Neural cell (in vitro differentiated cells): ENCODE measurements at regions not wholly inside any gene's neighbourhood (a gene's known extent, or its start where the extent isn't known, plus 50 kb on each side); places are given as distances from the start of the nearest gene placed in this dataset.

Experiments
- H2AFZ ChIP-seq: fragments of 200-600, 300-800 bp; sonication (generic), shearing (Covaris generic); 2 replicates; pipeline ENCODE4 v1.6.0; 2014; ENCODE audit warnings: low read depth, mild to moderate bottlenecking, antibody characterized with exemption, low read length, moderate library complexity
- H3F3A ChIP-seq: fragments of 200-600 bp; shearing (Covaris generic); 2 replicates; pipeline ENCODE4 v1.6.1; 2016; ENCODE audit warnings: mild to moderate bottlenecking, moderate library complexity, mixed read lengths, antibody characterized with exemption, low read length; ENCODE audit not compliant: insufficient read depth, poor library complexity, severe bottlenecking
- H3K27ac ChIP-seq: fragments of 200-600, 300-800 bp; sonication (generic), shearing (Covaris generic); 2 replicates; pipeline ENCODE4 v1.5.1; 2014; ENCODE audit warnings: mild to moderate bottlenecking, low read length, moderate library complexity
- H3K27me3 ChIP-seq: fragments of 300-800, 200-600 bp; sonication (generic), shearing (Covaris generic); 2 replicates; pipeline ENCODE4 v1.6.0; 2014; ENCODE audit warnings: mild to moderate bottlenecking, low read depth, low read length, moderate library complexity; ENCODE audit not compliant: insufficient read depth
- H3K36me3 ChIP-seq: fragments of 300-800, 200-600 bp; sonication (generic), shearing (Covaris generic); 2 replicates; pipeline ENCODE4 v1.5.1; 2014; ENCODE audit warnings: mild to moderate bottlenecking, antibody characterized with exemption, low read length, moderate library complexity; ENCODE audit not compliant: insufficient read depth
- H3K4me2 ChIP-seq: fragments of 300-800, 200-600 bp; sonication (generic), shearing (Covaris generic); 2 replicates; pipeline ENCODE4 v1.6.0; 2014; ENCODE audit warnings: mild to moderate bottlenecking, low read length
- H3K4me3 ChIP-seq: fragments of 300-800, 200-600 bp; sonication (generic), shearing (Covaris generic); 2 replicates; pipeline ENCODE4 v1.5.1; 2014; ENCODE audit warnings: mild to moderate bottlenecking, low read length, moderate library complexity
- H3K79me2 ChIP-seq: fragments of 200-600 bp; shearing (Covaris generic); replicated peaks from 2 replicates; pipeline ENCODE4 v1.6.0; 2014; ENCODE audit warnings: mild to moderate bottlenecking, low read length, moderate library complexity; ENCODE audit not compliant: insufficient read depth
- H3K9ac ChIP-seq: fragments of 300-800, 200-600 bp; sonication (generic), shearing (Covaris generic); 2 replicates; pipeline ENCODE4 v1.6.1; 2016; ENCODE audit warnings: mild to moderate bottlenecking, low read length, mixed read lengths
- H3K9me2 ChIP-seq: fragments of 200-600 bp; shearing (Covaris generic); 2 replicates; pipeline ENCODE4 v1.6.1; 2016; ENCODE audit warnings: mild to moderate bottlenecking, low read length, mixed read lengths; ENCODE audit not compliant: insufficient read depth
- H3K9me3 ChIP-seq: fragments of 200-600, 300-800 bp; sonication (generic), shearing (Covaris generic); 2 replicates; pipeline ENCODE4 v1.6.1; 2016; ENCODE audit warnings: mild to moderate bottlenecking, mixed run types, low read length, moderate library complexity, mixed read lengths
- H4K20me1 ChIP-seq: fragments of 200-600 bp; shearing (Covaris generic); 2 replicates; pipeline ENCODE4 v1.6.1; 2016; ENCODE audit warnings: mild to moderate bottlenecking, mixed run types; ENCODE audit not compliant: insufficient read depth
- EP300 ChIP-seq: fragments of 450-650 bp; conservative IDR thresholded peaks from 2 replicates; pipeline ENCODE4 v1.6.1; 2014; ENCODE audit warnings: antibody characterized with exemption, mild to moderate bottlenecking, moderate library complexity; ENCODE audit not compliant: poor library complexity, severe bottlenecking
- EZH2 ChIP-seq: fragments of 200-600, 300-800 bp; shearing (Covaris generic), sonication (generic); IDR thresholded peaks from 2 replicates; pipeline ENCODE4 v1.6.1; 2014; ENCODE audit warnings: antibody characterized with exemption, low read length, borderline replicate concordance, mild to moderate bottlenecking; ENCODE audit not compliant: insufficient read depth, poor library complexity, severe bottlenecking
- MXI1 ChIP-seq: fragments of 450-650 bp; conservative IDR thresholded peaks from 2 replicates; pipeline ENCODE4 v1.6.1; 2014; ENCODE audit warnings: antibody characterized with exemption, mild to moderate bottlenecking; ENCODE audit not compliant: poor library complexity, severe bottlenecking
- POLR2AphosphoS5 ChIP-seq: IDR thresholded peaks from 2 replicates; pipeline ENCODE4 v1.6.1; 2012
- RAD21 ChIP-seq: fragments of 450-650 bp; conservative IDR thresholded peaks from 2 replicates; pipeline ENCODE4 v1.6.1; 2014; ENCODE audit warnings: antibody characterized with exemption, mild to moderate bottlenecking, moderate library complexity
- SMC3 ChIP-seq: fragments of 450-650 bp; conservative IDR thresholded peaks from 2 replicates; pipeline ENCODE4 v1.6.1; 2014; ENCODE audit warnings: antibody characterized with exemption, mild to moderate bottlenecking, moderate library complexity; ENCODE audit not compliant: poor library complexity
- TAF1 ChIP-seq: IDR thresholded peaks from 2 replicates; pipeline ENCODE4 v1.6.1; 2012; ENCODE audit warnings: low read depth
- TF ChIP-seq, protein P1 (sequence below): IDR thresholded peaks from 2 replicates; pipeline ENCODE4 v1.6.1; 2012; ENCODE audit warnings: borderline replicate concordance
- TF ChIP-seq, protein P2 (sequence below): fragments of 450-650 bp; IDR thresholded peaks from 2 replicates; pipeline ENCODE4 v1.5.1; 2014; ENCODE audit warnings: antibody characterized with exemption, mild to moderate bottlenecking, moderate library complexity; ENCODE audit not compliant: poor library complexity, severe bottlenecking

DNA sequence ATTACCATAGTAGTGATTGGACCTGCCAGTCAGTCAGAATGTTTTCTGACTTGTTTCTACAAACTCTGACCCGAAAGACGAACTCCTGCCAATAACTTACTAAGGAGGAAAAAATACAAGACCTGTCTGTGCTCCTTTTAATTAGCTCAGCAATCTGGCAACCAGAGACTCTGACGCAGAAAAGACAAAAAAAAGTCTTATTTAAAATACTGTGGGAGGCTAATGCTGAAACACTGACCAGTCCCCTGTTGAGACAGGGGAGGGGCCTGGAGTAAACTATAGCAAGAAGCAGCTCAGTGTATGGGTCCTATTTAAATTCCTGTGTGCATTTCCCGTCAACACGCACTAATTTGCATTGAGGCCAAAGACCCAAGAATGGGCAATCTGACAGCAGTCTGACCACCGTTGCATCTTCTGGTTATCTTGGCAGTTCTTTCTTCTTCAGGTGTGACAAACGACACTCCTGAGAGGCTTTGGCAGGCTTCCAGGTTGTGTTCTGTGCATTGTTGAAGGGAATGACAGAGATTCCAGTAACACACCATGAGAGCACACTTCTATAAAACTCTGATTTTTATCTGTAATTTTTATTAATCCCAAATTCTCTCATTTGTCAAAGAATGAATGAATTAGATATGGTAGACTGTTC, 1114.3 kb downstream of the IGSF11 start:
- no peaks in the 10 kb centered on the region for H3K36me3 ChIP-seq
- H3K9me3 ChIP-seq = no peaks in the 10 kb centered on the region
- no peaks in the 10 kb centered on the region for H3K79me2 ChIP-seq
- H3K27ac ChIP-seq = no peak overlapping the region
- TF ChIP-seq MXI1 (no peak), RAD21 (no peak), POLR2AphosphoS5 (no peak), TAF1 (no peak), EP300 (no peak), EZH2 (no peak), SMC3 (no peak)
- TF ChIP-seq, protein P1, sequence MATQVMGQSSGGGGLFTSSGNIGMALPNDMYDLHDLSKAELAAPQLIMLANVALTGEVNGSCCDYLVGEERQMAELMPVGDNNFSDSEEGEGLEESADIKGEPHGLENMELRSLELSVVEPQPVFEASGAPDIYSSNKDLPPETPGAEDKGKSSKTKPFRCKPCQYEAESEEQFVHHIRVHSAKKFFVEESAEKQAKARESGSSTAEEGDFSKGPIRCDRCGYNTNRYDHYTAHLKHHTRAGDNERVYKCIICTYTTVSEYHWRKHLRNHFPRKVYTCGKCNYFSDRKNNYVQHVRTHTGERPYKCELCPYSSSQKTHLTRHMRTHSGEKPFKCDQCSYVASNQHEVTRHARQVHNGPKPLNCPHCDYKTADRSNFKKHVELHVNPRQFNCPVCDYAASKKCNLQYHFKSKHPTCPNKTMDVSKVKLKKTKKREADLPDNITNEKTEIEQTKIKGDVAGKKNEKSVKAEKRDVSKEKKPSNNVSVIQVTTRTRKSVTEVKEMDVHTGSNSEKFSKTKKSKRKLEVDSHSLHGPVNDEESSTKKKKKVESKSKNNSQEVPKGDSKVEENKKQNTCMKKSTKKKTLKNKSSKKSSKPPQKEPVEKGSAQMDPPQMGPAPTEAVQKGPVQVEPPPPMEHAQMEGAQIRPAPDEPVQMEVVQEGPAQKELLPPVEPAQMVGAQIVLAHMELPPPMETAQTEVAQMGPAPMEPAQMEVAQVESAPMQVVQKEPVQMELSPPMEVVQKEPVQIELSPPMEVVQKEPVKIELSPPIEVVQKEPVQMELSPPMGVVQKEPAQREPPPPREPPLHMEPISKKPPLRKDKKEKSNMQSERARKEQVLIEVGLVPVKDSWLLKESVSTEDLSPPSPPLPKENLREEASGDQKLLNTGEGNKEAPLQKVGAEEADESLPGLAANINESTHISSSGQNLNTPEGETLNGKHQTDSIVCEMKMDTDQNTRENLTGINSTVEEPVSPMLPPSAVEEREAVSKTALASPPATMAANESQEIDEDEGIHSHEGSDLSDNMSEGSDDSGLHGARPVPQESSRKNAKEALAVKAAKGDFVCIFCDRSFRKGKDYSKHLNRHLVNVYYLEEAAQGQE = no peak
- TF ChIP-seq, protein P2, sequence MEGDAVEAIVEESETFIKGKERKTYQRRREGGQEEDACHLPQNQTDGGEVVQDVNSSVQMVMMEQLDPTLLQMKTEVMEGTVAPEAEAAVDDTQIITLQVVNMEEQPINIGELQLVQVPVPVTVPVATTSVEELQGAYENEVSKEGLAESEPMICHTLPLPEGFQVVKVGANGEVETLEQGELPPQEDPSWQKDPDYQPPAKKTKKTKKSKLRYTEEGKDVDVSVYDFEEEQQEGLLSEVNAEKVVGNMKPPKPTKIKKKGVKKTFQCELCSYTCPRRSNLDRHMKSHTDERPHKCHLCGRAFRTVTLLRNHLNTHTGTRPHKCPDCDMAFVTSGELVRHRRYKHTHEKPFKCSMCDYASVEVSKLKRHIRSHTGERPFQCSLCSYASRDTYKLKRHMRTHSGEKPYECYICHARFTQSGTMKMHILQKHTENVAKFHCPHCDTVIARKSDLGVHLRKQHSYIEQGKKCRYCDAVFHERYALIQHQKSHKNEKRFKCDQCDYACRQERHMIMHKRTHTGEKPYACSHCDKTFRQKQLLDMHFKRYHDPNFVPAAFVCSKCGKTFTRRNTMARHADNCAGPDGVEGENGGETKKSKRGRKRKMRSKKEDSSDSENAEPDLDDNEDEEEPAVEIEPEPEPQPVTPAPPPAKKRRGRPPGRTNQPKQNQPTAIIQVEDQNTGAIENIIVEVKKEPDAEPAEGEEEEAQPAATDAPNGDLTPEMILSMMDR = no peak
- H3K27me3 ChIP-seq = no peaks in the 10 kb centered on the region
- no peak overlapping the region for H3K4me3 ChIP-seq
- H4K20me1 ChIP-seq = no peaks in the 10 kb centered on the region
- peaks cover 3% of the 10 kb centered on the region for H3K9me2 ChIP-seq
- no peak overlapping the region for H2AFZ ChIP-seq
- no peaks in the 10 kb centered on the region for H3F3A ChIP-seq
- no peak overlapping the region for H3K4me2 ChIP-seq
- no peak overlapping the region for H3K9ac ChIP-seq

DNA sequence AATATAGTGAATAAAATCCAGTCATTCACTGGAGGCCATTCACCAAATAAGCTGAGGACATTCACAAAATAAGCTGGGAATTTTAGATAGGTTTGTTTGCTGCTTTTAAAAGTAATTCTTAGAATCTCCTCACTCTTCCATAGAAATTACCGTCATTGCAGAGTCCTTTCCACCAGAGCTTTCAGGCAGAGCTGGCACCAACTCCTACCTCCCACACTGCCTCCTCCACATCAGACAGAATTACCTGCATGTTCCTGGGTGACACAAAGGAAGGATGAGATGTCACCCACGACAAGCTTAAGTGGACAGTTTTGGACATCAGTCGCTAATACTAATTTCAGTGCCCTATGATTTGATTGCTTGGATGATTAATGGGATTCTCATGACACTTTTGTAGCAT, 1113.2 kb downstream of the IGSF11 start:
- no peak overlapping the region for H3K4me2 ChIP-seq
- H2AFZ ChIP-seq = no peak overlapping the region
- H3K9me2 ChIP-seq = peaks cover 3% of the 10 kb centered on the region
- H3K36me3 ChIP-seq = no peaks in the 10 kb centered on the region
- H3K27ac ChIP-seq = peak overlapping the region; percentile 58
- no peaks in the 10 kb centered on the region for H3K9me3 ChIP-seq
- no peak overlapping the region for H3K9ac ChIP-seq
- no peaks in the 10 kb centered on the region for H4K20me1 ChIP-seq
- TF ChIP-seq POLR2AphosphoS5 (no peak), SMC3 (no peak), TAF1 (no peak), RAD21 (no peak), EZH2 (no peak), MXI1 (no peak), EP300 (no peak)
- TF ChIP-seq, protein P2 = no peak
- TF ChIP-seq, protein P1 = no peak
- no peaks in the 10 kb centered on the region for H3K27me3 ChIP-seq
- H3K4me3 ChIP-seq = peak overlapping the region; percentile 32
- no peaks in the 10 kb centered on the region for H3K79me2 ChIP-seq
- H3F3A ChIP-seq = no peaks in the 10 kb centered on the region
